GM12801 (cell line): ENCODE measurements at regions not wholly inside any gene's neighbourhood (a gene's known extent, or its start where the extent isn't known, plus 50 kb on each side); places are given as distances from the start of the nearest gene placed in this dataset.

Experiments
- TF ChIP-seq, protein P1 (sequence below): IDR thresholded peaks from one replicate; pipeline ENCODE4 v1.5.1; 2011; ENCODE audit warnings: control low read depth; ENCODE audit not compliant: insufficient read length; ENCODE audit errors: extremely low read depth

DNA sequence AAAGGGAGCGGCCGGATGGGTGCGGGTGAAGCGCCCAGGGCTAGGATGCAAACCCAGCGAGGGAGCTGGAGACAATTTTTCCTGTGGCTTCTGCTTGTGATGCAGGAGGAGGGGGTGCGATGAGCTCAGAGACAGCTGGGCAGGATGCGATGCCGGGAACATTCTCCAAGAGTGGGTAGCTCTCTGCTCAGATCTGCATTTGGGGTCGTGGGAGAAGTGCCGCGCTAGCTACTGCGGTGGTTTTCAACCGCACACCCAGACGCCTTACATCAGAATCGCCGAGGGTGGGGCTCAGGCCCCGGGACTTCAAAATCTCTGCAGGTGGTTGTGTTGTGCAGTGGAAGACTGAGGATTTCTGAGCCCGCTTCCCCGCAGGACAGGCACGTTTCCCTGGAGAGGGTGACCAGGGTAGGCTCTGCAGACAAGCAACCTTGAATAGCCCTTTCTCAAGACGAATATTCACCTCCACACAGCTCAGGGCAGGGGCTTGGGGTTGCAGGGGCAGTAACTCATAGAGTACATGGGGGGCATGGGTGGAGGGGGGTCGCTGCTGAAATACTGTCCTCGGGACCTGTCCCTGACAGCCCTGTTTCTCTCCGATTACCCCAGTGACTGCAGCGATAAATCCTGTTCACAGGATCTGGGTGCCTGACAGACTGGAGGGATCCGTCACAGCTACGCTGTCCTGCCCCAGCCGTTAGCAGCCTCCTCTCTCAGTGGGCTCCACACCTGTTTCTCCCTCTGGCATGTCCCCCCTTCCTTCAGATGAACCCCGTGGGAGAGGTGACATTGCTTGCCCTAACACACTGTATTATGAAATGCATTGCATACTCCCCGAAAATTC lies 63.3 kb downstream of the HAPSTR1 start:
- TF ChIP-seq, protein P1, sequence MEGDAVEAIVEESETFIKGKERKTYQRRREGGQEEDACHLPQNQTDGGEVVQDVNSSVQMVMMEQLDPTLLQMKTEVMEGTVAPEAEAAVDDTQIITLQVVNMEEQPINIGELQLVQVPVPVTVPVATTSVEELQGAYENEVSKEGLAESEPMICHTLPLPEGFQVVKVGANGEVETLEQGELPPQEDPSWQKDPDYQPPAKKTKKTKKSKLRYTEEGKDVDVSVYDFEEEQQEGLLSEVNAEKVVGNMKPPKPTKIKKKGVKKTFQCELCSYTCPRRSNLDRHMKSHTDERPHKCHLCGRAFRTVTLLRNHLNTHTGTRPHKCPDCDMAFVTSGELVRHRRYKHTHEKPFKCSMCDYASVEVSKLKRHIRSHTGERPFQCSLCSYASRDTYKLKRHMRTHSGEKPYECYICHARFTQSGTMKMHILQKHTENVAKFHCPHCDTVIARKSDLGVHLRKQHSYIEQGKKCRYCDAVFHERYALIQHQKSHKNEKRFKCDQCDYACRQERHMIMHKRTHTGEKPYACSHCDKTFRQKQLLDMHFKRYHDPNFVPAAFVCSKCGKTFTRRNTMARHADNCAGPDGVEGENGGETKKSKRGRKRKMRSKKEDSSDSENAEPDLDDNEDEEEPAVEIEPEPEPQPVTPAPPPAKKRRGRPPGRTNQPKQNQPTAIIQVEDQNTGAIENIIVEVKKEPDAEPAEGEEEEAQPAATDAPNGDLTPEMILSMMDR: no peak

DNA sequence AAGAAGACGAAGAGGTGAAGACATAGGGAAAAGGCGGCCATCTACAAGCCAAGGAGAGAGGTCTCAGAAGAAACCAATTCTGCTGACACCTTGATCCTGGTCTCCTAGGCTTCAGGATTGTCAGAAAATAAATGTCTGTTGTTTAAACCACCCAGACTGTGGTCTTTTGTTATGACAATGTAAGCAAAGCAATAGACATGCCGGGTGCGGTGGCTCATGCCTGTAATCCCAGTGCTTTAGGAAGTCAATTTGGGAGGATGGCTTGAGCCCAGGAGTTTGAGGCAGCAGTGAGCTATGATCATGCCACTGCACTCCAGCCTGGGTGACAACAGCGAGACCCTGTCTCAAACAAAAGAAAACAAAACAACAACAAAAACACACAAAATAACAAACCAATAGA lies 64.4 kb downstream of the HAPSTR1 start:
- TF ChIP-seq, protein P1: no peak

DNA sequence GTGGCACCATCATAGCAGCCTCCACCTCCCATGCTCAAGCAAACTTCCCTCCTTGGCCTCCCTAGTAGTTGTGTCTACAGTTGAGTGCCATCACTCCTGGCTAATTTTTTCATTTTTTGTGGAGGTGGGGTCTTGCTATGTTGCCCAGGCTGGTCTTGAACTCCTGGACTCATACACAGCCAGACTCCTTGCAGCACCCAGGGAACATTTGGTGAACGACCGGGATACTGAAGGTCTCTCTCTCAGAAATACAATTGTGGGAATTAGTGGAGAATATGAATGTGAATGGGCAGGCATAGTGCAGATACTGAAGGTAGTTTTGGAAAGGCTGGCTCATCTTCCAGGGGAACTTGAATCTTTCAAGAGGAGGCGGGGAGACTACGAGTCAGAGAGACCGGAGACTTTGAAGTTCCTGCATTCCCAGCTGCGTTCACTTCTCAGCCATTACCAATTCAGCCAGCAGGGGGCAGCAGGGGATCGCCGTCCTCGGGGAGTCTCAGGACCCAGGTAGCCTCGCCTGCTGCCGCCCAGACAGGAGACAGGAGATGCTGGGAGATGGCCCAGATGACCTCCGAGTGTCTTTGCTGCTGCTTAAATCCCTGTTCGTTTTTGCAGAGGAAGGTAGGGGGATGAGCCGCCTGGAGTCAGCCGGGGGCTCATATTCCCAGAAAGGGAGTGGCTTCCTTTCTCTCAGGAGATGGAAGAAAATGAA lies 68.6 kb downstream of the HAPSTR1 start:
- TF ChIP-seq, protein P1: no peak

DNA sequence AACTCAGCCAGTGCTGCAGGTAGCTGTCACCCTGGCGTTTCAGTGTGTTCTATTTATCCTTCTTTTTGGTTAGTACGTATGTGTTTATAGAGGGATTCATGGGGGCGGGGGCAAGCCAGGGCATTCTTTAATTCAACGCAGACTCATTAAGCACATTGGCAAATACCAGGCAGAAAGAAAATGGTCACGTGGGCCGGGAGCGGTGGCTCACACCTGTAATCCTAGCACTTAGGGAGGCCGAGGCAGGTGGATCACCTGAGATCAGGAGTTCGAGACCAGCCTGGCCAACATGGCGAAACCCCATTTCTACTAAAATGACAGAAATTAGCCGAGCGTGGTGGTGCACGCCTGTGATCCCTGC lies 69.1 kb downstream of the HAPSTR1 start:
- TF ChIP-seq, protein P1: no peak

DNA sequence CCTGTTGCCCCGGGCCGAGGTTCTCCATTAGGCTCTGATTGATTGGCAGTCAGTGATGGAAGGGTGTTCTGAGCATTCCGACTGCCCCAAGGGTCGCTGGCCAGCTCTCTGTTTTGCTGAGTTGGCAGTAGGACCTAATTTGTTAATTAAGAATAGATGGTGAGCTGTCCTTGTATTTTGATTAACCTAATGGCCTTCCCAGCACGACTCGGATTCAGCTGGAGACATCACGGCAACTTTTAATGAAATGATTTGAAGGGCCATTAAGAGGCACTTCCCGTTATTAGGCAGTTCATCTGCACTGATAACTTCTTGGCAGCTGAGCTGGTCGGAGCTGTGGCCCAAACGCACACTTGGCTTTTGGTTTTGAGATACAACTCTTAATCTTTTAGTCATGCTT lies 74.2 kb downstream of the HAPSTR1 start:
- TF ChIP-seq, protein P1: no peak

DNA sequence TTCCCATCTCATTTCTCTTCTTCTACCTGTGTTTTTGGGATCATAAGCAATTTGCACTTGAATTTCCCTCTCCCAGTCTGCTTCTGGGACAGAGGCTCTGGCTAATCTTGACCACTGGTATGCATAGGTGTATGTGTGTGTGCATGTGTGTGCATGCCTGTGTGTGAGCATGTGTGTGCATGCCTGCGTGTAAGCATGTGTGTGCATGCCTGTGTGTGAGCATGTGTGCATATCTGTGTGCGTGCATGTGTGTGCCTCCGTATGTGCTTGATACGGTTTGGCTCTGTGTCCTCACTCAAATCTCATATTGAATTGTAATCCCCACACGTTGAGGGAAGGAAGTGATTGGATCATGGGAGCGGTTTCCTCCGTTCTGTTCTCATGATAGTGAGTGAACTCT lies 77.7 kb downstream of the HAPSTR1 start:
- TF ChIP-seq, protein P1: no peak

DNA sequence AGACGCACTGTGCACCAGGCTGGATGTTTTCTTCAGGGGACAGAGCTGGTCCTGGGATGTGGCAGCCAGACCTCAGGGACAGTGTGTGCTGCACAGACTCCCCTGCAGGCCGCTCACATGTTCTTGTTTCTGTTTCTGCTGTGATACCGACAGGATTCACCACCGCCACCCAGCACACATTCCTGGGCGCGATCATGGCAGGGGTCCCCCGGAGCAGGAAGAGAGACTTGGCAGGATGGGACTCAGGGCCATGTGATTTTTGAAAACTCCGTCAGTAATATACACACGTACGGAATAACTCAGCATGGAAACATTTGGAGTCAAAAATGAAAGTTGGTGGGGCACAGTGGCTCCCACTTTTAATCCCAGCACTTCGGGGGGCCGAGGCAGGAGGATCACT lies 79.0 kb downstream of the HAPSTR1 start:
- TF ChIP-seq, protein P1: no peak
